Bronchial epithelial cell (primary cell): ENCODE measurements at regions not wholly inside any gene's neighbourhood (a gene's known extent, or its start where the extent isn't known, plus 50 kb on each side); places are given as distances from the start of the nearest gene placed in this dataset.
A peak's percentile ranks its signal among the peaks of the same experiment; 100 is the strongest.
"Not testable (repeated sequence)": the region's sequence is repeated elsewhere in the genome, so short reads cannot be mapped to it uniquely, and the experiment has no call there.

ENCODE experiments used
- DNase-seq: peaks from one replicate; pipeline ENCODE4 v3.0.0-alpha.2; 2010; ENCODE audit warnings: low read depth
- FAIRE-seq: peaks from 2 replicates; lab custom pipeline; 2011; peaks lifted over from hg19 to GRCh38; lab: Jason Lieb, UNC
- H3K27me3 ChIP-seq: 2 replicates; pipeline ENCODE4 v1.5.1; 2011; ENCODE audit warnings: low read length; ENCODE audit not compliant: control insufficient read depth, insufficient read depth
- H3K36me3 ChIP-seq: 2 replicates; pipeline ENCODE4 v1.5.1; 2011; ENCODE audit warnings: low read length; ENCODE audit not compliant: control insufficient read depth, insufficient read depth
- H3K4me3 ChIP-seq: 2 replicates; pipeline ENCODE4 v1.5.1; 2011; ENCODE audit warnings: mild to moderate bottlenecking, low read depth, low read length, control low read depth
- CTCF ChIP-seq: IDR thresholded peaks from 2 replicates; pipeline ENCODE4 v1.5.1; 2011; ENCODE audit warnings: mild to moderate bottlenecking, moderate library complexity, low read length, control low read depth, inconsistent platforms; ENCODE audit not compliant: insufficient read depth, severe bottlenecking

GRCh38 chrX:21176921-21177571, 197.2 kb upstream of the CNKSR2 start:
- no peak overlapping the region for H3K4me3 ChIP-seq
- TF ChIP-seq CTCF, result no peak
- peak; percentile 2 for DNase-seq
- FAIRE-seq, result no peak
- no peaks in the 10 kb centered on the region for H3K27me3 ChIP-seq
- no peaks in the 10 kb centered on the region for H3K36me3 ChIP-seq

DNA sequence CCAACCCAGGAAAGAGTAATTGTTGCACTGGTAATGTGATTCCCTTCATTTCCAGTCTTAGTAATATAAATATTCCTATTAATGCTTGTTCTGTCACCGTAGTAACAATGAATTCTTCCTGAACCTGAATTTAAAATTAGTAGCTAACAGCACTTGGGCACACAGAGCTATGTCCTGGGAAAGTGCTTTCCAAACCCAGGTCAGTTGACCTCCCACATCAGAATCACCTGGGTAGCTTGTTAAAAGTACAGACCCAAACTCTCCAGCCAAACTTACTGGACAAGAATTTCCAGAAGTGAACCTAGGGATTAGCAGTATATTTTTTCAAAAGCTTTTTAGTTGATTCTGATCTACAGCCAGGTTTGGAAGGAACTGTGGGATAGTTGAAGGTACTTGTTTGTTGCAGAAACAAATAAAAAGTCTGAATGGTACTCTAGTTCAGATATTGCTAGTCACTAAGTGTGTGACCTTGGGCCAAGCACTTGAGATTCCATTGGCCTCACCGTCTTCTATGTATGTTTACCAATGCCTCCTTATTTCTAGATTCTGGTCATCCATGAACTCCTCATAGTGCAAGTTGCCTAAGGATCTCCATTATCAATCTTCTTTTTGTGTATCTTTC, 192.9 kb upstream of the CNKSR2 start:
- DNase-seq (no peak), FAIRE-seq (no peak)
- Histone ChIP-seq H3K36me3 (no peaks in the 10 kb centered on the region), H3K27me3 (no peaks in the 10 kb centered on the region), H3K4me3 (no peak overlapping the region)
- no peak for TF ChIP-seq CTCF

- DNase-seq (no peak), FAIRE-seq (no peak)
- Histone ChIP-seq H3K4me3 (no peak overlapping the region), H3K36me3 (no peaks in the 10 kb centered on the region), H3K27me3 (no peaks in the 10 kb centered on the region)
- no peak for TF ChIP-seq CTCF
These were observed 181.0 kb upstream of the CNKSR2 start for GRCh38 chrX:21193196-21193595.

DNA sequence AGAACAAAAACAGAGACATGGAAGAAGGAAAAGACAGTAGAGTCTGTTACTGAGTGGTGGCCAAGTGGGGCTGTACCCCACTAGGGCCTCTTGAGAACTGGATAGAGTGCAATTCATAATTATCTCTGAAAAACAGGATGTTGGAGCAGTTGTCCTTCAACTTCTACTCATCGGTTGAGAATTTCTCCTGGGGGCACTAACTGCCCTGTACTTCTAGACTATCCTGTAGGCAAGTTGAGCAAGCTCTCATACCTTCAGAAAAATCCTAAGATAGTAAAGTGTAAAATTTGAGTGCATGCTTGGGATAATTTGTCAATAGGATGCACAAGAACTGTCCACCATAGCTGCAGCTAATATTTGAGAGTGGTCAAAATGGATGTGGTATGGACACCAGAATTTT, 179.7 kb upstream of the CNKSR2 start:
- Histone ChIP-seq H3K4me3 (no peak overlapping the region), H3K27me3 (no peaks in the 10 kb centered on the region), H3K36me3 (no peaks in the 10 kb centered on the region)
- FAIRE-seq (no peak), DNase-seq (no peak)
- no peak for TF ChIP-seq CTCF

DNA sequence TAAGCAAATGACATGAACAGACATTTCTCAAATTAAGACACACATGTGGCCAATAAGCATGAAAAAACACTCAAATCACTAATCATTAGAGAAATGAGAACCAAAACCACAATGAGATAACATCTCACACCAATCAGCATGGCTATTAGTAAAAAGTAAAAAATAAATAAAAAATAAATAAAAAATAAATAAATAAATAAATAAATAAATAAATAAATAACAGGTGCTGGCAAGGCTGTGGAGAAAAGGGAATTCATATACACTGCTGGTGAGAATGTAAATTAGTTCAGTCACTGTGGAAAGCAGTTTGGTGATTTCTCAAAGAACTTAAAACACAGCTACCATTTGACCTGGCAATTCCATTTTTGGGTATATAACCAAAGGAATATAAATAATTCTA, 167.1 kb upstream of the CNKSR2 start:
- FAIRE-seq (no peak), DNase-seq (no peak)
- TF ChIP-seq CTCF, result no peak
- Histone ChIP-seq H3K27me3 (no peaks in the 10 kb centered on the region), H3K36me3 (no peaks in the 10 kb centered on the region), H3K4me3 (no peak overlapping the region)

DNA sequence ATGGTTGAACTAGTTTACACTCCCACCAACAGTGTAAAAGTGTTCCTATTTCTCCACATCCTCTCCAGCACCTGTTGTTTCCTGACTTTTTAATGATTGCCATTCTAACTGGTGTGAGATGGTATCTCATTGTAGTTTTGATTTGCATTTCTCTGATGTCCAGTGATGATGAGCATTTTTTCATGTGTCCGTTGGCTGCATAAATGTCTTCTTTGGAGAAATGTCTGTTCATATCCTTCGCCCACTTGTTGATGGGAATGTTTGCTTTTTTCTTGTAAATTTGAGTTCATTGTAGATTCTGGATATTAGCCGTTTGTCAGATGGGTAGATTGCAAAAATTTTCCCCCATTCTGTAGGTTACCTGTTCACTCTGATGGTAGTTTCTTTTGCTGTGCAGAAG, 155.0 kb upstream of the CNKSR2 start:
- not testable (repeated sequence) for FAIRE-seq, DNase-seq, H3K4me3 ChIP-seq, H3K27me3 ChIP-seq, H3K36me3 ChIP-seq
